GM21576 (cell line): ENCODE measurements at regions not wholly inside any gene's neighbourhood (a gene's known extent, or its start where the extent isn't known, plus 50 kb on each side); places are given as distances from the start of the nearest gene placed in this dataset.
"Not testable (repeated sequence)": the region's sequence is repeated elsewhere in the genome, so short reads cannot be mapped to it uniquely, and the experiment has no call there.

Experiments
- ATAC-seq: cut with Tn5 transposase; IDR thresholded peaks from one replicate; pipeline ENCODE4 v1.9.1; 2021; ENCODE audit warnings: mild to moderate bottlenecking, moderate library complexity; ENCODE audit not compliant: unreplicated experiment

DNA sequence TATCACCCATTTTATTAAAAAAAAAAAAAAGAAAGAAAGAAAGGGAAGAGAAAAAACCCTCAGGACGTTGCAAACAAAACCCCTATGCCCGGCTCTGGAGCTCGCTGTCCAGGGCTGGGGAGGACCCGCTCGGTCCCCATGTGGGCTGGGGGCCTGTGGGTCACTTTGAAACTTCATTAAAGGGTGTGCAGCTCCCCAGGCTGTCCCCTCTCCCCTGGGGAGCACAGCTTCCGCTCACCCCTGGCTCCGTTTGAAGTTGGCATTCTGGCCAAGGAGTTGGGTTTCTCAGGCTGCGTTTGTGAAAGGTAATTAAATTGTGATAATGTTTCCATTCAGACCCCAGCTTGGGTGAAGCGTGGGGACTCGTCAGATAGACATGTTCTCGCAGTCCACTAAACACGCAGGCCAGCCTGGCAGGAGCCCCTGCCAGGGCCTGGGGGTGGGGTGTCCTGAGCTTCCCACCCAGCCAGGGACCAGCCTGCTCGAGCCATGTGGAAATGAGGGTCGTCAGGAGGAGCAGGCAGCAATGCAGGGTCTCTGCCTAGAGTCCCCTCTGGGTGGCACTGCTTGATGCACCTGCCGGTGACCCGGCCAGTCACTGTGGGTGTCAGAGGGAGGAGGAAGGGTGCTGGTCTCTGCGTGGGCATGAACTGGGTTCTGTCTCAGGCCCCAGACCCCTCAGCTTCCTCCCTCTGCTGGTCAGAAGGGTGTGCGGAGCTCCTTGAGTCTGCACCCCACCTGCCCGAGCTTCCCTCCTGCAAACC lies 166.2 kb downstream of the INHBB start:
- ATAC-seq: no peak

DNA sequence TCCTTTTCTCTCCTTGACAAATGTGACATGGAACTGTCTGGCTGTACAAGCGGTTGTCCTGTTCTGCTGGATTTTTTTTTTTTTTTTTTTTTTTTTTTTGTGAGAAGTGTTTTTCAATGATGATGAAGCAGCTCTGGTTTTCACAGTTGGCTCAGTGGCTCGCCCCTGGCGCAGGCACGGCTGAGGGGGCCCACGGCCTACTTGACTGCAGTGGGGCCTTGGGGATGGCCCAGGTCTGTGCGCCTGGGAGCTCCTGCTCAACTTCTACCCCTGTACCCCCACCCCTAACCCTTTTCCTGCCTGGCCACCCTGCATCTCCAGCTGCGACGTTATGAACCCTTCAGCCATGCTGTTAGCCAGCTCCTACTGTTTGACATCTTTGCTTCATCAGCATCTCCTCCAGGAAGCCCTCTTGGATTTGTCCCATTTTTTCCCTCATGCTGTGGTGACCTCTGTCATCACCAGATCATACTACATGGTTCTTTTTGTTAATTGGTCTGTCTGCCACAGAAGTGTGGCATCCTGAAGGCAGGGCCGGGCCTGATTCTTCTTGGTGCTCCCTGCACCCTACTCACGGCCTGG lies 167.9 kb downstream of the INHBB start:
- ATAC-seq: no peak

DNA sequence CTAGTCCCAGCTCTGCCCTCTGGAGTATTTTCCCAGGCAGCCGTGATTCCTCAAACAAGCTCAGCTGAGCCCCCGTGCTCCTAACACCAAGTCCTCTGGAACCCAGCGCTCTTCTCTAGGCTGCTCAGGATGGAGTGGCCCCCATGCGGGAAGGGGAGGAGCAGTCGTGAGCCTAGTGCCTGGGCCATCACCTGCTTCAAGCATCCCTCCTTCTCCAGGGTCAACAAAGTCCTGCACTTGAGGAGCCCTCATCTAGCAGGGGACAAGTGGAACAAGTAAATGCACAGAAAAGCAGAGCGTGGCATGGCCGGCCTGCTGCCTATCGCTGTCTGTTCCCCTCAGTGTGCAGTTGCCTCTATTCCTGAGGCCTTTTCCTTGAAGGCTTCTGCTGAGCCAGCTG lies 168.6 kb downstream of the INHBB start:
- no peak for ATAC-seq

DNA sequence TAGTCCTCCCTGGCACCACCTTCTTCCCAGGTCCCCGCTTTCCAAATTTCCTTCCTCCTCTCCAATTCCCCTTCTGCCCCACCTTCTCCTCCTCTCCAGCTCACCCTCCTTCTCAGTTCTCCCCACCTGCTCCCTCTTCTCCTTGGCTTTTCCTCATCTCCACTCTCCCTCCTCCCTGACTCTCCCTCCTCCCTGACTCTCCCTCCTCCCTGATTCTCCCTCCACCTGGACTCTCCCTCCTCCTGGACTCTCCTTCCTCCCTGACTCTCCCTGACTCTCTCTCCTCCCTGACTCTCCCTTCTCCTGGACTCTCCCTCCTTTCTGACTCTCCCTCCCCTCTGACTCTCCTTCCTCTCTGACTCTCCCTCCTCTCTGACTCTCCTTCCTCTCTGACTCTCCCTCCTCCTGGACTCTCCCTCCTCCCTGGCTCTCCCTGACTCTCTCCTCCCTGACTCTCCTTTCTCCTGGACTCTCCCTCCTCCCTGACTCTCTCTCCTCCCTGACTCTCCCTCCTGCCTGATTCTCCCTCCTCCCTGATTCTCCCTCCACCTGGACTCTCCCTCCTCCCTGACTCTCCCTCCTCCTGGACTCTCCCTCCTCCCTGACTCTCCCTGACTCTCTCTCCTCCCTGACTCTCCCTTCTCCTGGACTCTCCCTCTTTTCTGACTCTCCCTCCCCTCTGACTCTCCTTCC lies 169.3 kb downstream of the INHBB start:
- not testable (repeated sequence) for ATAC-seq

DNA sequence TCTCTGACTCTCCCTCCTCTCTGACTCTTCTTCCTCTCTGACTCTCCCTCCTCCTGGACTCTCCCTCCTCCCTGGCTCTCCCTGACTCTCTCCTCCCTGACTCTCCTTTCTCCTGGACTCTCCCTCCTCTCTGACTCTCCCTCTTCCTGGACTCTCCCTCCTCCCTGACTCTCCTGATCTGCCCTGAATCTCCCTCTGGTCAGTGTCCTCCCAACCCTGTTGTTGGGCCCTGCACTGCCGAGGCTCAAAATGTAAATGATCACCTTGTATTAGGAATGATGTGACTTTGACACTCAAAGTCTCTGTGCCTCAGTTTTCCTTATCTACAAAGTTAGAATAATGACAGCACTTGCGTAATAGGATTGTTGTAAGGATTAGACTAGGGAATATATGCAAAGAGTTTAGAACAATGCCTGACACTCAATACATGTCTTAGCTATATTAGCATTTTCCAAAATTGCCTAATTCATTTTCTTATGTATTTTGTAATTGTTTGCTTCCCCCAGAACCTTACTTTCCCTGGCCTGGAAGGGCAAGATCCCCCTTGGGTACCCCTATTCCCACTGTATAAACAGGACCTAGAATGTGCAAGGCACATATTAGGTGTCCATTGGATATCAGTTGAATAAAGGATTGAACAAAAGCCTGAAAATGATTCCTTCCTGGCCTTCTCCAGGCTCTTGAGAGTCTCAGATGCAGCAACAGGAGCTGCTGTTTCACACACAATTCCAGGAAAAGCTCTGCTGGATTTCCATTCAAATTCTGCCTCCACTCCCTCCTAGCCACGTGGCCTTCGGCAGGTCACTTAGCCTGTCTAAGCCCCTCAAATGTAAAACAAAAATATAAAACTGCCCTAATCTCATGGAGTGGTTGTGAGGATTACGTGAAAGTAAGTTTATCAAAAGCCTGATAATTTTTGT lies 170.1 kb downstream of the INHBB start:
- ATAC-seq: no peak

DNA sequence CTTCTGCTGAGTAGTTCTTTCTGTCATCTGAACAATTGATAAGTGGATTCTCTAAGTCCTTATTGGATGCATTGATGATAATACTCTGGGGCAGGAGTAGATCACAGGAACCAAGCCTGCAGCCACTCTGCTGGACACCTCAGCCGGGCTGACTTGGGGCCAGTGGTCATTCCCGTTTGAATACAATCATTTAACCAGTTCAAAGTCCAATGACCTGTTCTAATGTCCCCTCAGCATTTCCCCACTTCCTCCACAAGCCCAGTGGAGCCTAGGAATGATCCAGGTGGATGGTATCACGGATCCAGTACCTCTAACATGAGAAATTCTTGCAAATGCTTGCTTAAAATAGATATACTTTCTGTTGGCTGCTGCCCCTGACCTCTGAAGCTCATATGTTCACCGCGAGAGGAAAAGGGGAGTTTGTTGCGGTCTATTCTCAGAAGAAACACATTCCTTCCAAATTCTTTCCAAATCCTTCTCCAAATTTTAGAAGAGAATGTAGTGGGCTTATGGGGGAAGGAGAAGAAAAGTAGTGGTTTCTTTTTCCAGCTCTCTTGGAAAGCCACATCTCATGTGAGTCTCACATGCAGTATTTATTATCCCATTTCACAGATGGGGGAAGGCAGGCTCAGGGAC lies 170.9 kb downstream of the INHBB start:
- ATAC-seq: no peak

DNA sequence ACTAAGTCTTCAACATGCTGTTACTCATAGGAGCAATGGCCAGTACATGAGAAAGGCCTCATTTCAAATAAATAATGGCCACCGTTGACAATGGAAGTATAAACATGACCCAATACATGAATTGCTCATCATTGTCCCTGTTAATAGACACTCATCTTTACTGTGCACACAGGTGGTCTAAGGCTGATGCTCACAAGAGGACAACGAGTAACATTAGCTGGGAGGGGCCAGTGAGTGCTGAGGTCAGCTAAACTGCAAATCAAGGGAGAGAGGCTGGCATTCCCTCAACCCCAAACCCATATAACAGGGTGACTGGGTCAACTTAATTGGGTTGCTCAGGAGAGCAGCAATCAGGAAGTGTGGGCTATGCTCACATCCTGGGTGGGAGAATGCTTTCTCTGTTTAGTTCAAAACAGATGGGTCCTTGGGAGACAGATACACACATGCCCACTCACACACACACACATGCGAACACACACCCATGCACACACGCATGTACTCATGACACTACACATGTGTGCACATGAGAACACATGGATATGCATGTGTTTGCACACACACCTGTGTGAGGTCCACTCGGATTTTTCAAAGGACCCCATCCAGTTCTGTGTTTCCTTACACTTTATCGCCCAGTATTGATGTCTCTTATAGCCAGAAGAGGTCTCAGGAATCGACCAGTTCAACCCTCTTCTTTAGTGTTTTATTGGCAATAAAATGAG lies 172.0 kb downstream of the INHBB start:
- ATAC-seq: no peak

DNA sequence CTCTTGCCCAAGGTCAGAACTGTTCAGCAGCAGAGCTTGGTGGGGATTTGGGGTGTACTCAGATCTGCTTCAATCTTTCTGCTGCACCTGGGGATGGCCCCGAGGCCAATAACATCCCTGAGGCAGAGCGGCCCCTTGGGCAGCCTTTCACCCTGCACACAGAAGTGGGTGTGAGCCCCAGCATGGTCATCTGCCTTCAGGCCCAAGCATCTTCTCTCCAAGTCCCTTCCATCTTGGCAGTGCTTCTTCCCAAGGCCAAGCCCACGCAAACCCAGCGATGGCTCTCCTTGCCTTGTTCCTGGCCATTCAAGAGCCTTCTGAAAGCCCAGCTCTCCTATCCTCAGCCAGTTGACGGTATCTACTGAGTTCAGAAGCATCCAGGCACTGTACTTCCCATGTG lies 172.9 kb downstream of the INHBB start:
- ATAC-seq: no peak

DNA sequence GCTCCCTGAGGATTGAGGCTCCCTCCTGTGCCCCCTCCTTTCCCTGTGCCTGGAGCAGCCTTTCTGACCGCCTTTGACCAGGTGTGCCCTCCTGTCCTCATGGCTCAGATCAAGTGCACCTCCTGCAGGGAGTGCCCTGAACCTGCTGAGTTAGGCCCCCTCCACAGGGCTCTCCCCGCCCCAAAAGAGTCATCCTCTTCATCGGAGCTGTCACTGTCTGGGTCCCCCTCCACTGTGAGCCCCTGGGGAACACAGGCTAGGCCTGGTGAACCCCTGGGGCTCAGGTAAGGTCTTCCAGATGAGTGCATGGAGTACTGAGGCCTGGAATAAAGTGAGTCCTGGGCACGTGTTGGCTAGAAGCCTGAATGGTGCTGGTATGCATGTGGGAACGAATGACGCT lies 173.5 kb downstream of the INHBB start:
- ATAC-seq: no peak

DNA sequence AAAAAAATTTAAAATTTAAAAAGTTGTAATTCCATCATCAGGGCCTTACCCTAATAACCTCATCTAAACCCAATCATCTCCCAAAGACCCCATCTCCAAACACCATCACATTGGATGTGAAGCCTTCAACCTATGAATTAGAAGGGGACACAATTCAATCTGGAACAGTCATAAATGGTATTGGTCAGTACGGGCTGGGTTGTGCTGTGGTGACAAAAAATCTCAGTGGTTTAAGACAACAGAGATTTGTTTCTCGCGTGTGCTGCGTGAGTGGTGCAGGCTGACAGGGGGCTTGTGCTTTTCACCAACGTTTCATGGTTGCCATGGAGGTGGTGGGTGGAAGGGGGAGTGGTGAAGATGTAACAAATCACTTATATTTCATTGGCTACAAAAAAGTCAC lies 174.5 kb downstream of the INHBB start:
- ATAC-seq: no peak

DNA sequence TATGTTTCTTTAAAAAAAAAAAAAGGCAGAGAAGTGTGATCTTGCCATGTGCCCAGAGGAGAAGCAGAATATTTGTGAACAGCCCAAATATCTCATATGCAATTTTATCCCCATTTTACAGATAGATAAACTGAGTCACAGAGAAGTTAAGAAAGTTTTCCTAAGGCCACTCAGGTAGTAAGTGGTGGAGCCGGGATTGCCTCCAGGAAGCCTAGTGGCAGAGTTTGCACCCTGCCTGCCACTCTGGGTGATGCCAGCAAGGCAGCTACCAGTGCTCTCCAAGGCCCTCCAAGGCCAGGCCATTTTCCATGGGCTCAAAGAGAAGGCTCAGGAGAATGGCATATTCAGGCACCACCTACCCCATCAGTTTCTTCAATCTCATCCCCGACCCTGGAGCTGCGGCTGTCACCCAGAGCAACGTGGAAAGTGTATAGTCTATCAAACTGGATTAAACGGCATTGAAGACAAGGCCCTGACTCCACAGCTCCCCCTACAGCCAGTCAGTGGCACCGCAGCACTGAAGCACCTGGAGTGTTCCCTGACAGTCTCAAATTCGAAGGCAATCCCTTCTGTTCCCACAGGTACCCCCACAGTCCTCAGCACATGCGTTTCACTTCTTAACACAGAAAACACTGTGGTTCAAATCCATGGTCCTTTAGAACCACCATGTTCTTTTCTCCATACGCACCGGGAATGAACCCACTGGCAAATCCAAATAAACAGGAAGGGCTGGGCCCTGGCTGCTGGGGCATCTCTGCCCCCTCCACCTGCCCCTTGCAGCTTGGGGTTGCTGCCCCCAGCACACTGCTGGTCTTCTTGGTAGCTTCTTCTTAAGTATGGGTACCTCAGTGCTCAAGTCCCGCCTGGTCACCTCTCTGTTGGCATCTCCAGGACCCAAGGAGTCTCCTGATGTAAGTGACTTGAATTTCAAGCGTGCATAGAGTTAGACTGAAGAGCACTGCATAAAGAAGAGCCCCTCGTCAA lies 175.3 kb downstream of the INHBB start:
- ATAC-seq: no peak

DNA sequence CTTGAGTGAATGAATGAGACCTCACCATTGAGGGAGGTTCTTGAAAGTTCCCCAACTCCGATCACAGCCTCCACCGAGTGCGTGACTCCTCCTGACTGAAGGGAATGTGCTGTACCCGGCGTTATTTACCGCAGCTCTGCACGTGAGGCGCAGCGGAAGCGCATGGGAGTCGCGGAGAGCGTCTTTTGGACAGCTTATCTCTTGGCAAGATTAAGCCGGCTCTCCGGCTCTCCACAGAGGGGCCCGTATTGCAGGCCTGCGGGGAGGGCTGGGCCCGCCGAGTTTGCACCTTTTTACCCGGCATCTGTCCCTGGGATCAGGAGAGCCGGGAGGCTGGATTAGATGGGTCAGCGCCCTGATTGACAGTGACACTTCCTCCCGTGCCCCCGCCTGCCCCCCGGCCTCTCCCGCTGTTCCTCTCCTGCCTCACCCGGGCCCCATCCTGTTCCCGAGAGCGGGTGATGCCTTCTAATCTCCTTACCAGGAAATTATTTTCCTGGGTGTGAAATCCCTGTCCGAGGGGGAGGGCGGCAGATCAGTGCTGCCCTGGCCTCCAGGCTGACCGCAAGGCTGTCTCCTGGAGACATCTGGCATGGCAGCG lies 176.3 kb downstream of the INHBB start:
- no peak for ATAC-seq

DNA sequence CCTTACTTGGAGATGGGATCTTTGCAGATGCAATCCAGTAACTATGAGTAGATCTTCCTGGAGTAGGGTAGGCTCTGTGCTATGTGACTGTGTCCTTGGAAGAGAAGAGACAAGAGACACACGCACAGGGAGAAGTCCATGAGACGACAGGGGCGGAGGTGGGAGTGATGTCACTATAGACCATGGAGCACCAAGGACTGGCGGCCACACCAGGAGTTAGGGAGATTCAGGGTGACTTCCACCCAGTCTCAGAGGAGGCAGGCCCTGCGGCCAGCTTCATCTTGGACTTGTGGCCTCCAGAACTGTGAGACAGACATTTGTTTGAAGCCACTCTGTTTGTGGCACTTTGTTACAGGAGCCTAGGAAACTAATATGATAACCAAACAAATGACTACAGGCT lies 177.8 kb downstream of the INHBB start:
- no peak for ATAC-seq

DNA sequence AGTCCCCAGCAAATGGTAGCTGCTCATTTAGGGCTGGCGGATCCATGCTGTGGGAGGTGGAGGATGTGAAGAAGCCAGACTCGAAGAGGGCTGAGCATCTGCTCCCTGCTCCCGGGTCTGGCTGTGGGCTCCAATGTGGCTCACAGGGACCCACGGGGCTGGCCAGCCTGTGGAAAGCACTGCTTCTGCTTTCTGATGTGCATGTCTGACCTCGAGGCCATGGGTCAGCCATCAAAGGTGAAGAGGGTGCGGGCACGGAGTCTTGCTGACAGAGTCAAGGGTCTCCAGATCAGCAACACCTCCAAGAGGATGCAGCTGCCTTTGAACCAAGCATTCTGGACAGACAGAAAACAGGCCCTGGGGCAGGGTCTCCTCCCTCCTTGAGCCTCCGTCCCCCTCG lies 178.2 kb downstream of the INHBB start:
- no peak for ATAC-seq

DNA sequence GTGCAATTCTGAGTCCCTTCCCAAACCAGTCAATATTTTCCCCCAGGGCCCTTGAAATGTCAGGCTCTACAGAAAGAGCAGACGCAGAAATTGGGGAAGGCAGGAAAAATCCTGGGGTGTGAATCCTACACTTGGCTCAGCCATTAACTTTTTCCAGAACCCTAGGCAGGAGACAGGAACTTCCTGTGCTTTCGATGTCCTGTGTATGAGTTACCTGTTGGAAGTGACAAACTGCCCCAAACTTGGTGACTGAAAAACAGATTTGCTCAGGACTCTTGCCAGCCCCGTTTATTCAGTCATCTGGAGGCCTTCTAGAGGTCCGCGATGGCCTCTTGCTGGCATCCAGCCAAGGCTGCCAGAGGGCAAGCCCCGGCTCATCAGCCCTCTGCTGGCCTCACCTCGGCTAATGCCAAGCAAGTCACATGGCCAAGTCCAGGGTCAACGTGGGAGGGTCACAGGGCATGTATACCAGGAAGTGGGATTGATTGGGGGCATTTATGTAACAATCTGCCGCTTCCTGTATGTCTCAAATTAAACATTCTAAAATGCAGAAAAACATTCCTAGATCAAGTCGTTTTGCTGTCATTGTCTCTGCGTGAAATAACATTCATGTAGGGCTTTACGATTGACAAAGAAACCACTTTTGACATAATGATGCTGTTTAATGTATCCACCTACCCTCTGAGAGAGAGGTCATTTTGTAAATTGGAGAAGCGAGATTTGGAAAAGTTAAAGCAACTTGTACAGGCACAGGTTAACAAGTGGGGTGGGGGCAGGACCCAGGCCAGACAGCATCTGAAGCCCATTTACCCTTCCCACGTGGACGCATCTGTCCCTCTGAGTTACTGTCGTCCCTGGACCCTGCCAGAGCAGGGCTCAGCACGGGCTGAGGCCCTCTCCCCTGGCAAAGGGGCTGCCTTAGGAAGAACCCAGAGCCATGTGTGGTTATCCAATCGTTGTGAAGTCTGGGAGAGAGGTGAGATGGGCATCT lies 179.4 kb downstream of the INHBB start:
- ATAC-seq: no peak

DNA sequence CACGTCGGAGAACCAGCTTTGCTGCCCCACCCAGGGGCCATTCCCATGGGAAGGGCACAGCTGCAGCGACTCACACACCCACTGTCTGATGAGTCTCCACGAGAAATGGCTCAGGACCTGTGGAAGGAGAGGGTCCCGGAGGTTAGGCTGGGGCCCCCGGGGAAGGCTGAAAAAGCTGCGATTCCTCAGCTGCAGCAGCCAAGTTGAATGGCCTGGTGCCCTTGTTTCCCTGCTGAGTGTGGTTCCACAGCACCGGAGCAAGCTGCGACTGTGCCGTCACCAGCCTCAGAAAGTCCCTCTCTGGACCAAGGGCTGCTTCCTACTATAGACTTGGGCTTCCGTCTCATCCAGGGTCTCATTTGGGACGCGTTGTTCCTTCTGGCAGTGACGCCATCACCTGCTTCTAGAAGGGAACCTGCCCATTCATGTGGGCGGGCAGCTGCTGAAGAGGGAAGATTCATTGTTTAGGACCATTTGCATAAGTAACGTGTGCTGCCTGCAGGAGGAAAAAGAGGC lies 180.2 kb downstream of the INHBB start:
- ATAC-seq: no peak
